GM21367 (cell line): ENCODE measurements at regions not wholly inside any gene's neighbourhood (a gene's known extent, or its start where the extent isn't known, plus 50 kb on each side); places are given as distances from the start of the nearest gene placed in this dataset.
"Not testable (repeated sequence)": the region's sequence is repeated elsewhere in the genome, so short reads cannot be mapped to it uniquely, and the experiment has no call there.

ENCODE experiments used
- ATAC-seq: cut with Tn5 transposase; IDR thresholded peaks from one replicate; pipeline ENCODE4 v1.9.1; 2021; ENCODE audit not compliant: unreplicated experiment

GRCh38 chr2:13143451-13143850, 426.7 kb downstream of the TRIB2 start:
- ATAC-seq, result no peak

- ATAC-seq, result no peak
Observed at GRCh38 chr2:13156916-13157315, 440.2 kb downstream of the TRIB2 start.

GRCh38 chr2:13158466-13158865, 441.7 kb downstream of the TRIB2 start:
- ATAC-seq, result no peak

GRCh38 chr2:13180729-13181128, 464.0 kb downstream of the TRIB2 start:
- no peak for ATAC-seq

GRCh38 chr2:13193075-13193474, 476.3 kb downstream of the TRIB2 start:
- ATAC-seq, result peak; percentile 94

GRCh38 chr2:13193900-13194299, 477.2 kb downstream of the TRIB2 start:
- ATAC-seq, result peak; percentile 62

GRCh38 chr2:13195270-13195669, 478.5 kb downstream of the TRIB2 start:
- no peak for ATAC-seq

GRCh38 chr2:13197248-13197647, 480.5 kb downstream of the TRIB2 start:
- ATAC-seq, result no peak

- ATAC-seq, result no peak
Observed at GRCh38 chr2:13201924-13202323, 485.2 kb downstream of the TRIB2 start.

- no peak for ATAC-seq
Observed at GRCh38 chr2:13212115-13212514, 495.4 kb downstream of the TRIB2 start.

GRCh38 chr2:13218205-13218604, 501.5 kb downstream of the TRIB2 start:
- ATAC-seq, result no peak

GRCh38 chr2:13227578-13227977, 510.8 kb downstream of the TRIB2 start:
- no peak for ATAC-seq

- no peak for ATAC-seq
Observed at GRCh38 chr2:13230221-13230620, 513.5 kb downstream of the TRIB2 start.

GRCh38 chr2:13240061-13240460, 523.3 kb downstream of the TRIB2 start:
- no peak for ATAC-seq

GRCh38 chr2:13240789-13241487, 524.2 kb downstream of the TRIB2 start:
- ATAC-seq, result peak; percentile 40

GRCh38 chr2:13252615-13253014, 535.9 kb downstream of the TRIB2 start:
- no peak for ATAC-seq

GRCh38 chr2:13255485-13255884, 538.7 kb downstream of the TRIB2 start:
- no peak for ATAC-seq

- no peak for ATAC-seq
Observed at GRCh38 chr2:13260402-13260801, 543.7 kb downstream of the TRIB2 start.

- ATAC-seq, result no peak
Observed at GRCh38 chr2:13266166-13266565, 549.4 kb downstream of the TRIB2 start.

GRCh38 chr2:13284688-13285087, 568.0 kb downstream of the TRIB2 start:
- ATAC-seq, result no peak

GRCh38 chr2:13289310-13289709, 572.6 kb downstream of the TRIB2 start:
- no peak for ATAC-seq

- ATAC-seq, result not testable (repeated sequence)
Observed at GRCh38 chr2:13308478-13308805, 591.7 kb downstream of the TRIB2 start.

- ATAC-seq, result no peak
Observed at GRCh38 chr2:13308989-13309388, 592.3 kb downstream of the TRIB2 start.
